Left colon (tissue), 2 donors: ENCODE measurements at regions not wholly inside any gene's neighbourhood (a gene's known extent, or its start where the extent isn't known, plus 50 kb on each side); places are given as distances from the start of the nearest gene placed in this dataset.
"Not testable (repeated sequence)": the region's sequence is repeated elsewhere in the genome, so short reads cannot be mapped to it uniquely, and the experiment has no call there.

ENCODE experiments used
- ATAC-seq: fragments of 200-7000 bp; cut with Tn5 transposase; one replicate; pipeline ENCODE4 v1.9.1; 2020; ENCODE audit warnings: mild to moderate bottlenecking, moderate library complexity
- DNase-seq, 2 donors: peaks; one replicate each; pipeline ENCODE4 v3.0.0-alpha.2; 2020
- intact Hi-C, 2 donors: fragments of 100-400 bp; cut with DNase I in 1 of 2; cut with micrococcal nuclease in 1 of 2; formaldehyde crosslinking; loops; one replicate each; pipeline versions ENCODE4 v1.11.2 to v1.14.0; 2022; cut with DNase I, micrococcal nuclease
- donor health status: DM: no; HTN: no; CAD: no.
- donor health status: DM: yes; HTN: yes; CAD: no.

- intact Hi-C loops: no loop called here
- no peak for DNase-seq
- no peak for ATAC-seq
Measured at GRCh38 chr6:125618629-125619028, 130.8 kb upstream of the HEY2 start.

GRCh38 chr6:125623085-125623484, 126.3 kb upstream of the HEY2 start:
- no peak for DNase-seq
- ATAC-seq: no peak
- intact Hi-C loops: no loop called here

GRCh38 chr6:125631165-125631564, 118.3 kb upstream of the HEY2 start:
- DNase-seq (no peak), ATAC-seq (no peak)
- intact Hi-C loops: no loop called here

GRCh38 chr6:125636011-125636410, 113.4 kb upstream of the HEY2 start:
- ATAC-seq, intact Hi-C loops, DNase-seq: not testable (repeated sequence)

- intact Hi-C loops: no loop called here
- ATAC-seq (no peak), DNase-seq (no peak)
Measured at GRCh38 chr6:125636671-125637070, 112.8 kb upstream of the HEY2 start.

- intact Hi-C loops: no loop called here
- DNase-seq (no peak), ATAC-seq (no peak)
Measured at GRCh38 chr6:125637207-125637606, 112.2 kb upstream of the HEY2 start.

- ATAC-seq (no peak), DNase-seq (no peak)
- intact Hi-C loops: no loop called here
Measured at GRCh38 chr6:125639466-125640020, 109.9 kb upstream of the HEY2 start.

GRCh38 chr6:125640441-125641150, 108.8 kb upstream of the HEY2 start:
- no peak for DNase-seq
- intact Hi-C loops: no loop called here
- ATAC-seq: no peak

GRCh38 chr6:125643967-125644661, 105.3 kb upstream of the HEY2 start:
- intact Hi-C loops, ATAC-seq, DNase-seq: not testable (repeated sequence)

- no peak for ATAC-seq
- no peak for DNase-seq
- intact Hi-C loops: no loop called here
Measured at GRCh38 chr6:125647391-125647790, 102.0 kb upstream of the HEY2 start.

GRCh38 chr6:125653752-125654151, 95.7 kb upstream of the HEY2 start:
- DNase-seq, ATAC-seq, intact Hi-C loops: not testable (repeated sequence)

GRCh38 chr6:125655511-125655910, 93.9 kb upstream of the HEY2 start:
- DNase-seq (no peak), ATAC-seq (no peak)
- intact Hi-C loops: no loop called here

- intact Hi-C loops: no loop called here
- DNase-seq (no peak), ATAC-seq (no peak)
Measured at GRCh38 chr6:125656287-125656870, 93.1 kb upstream of the HEY2 start.

- no peak for DNase-seq
- intact Hi-C loops: no loop called here
- no peak for ATAC-seq
Measured at GRCh38 chr6:125658136-125658535, 91.3 kb upstream of the HEY2 start.

GRCh38 chr6:125658759-125659431, 90.5 kb upstream of the HEY2 start:
- DNase-seq: no peak

GRCh38 chr6:125659887-125660286, 89.5 kb upstream of the HEY2 start:
- no peak for ATAC-seq
- intact Hi-C loops: no loop called here

More at GRCh38 chr6:125658759-125659431, 90.5 kb upstream of the HEY2 start:
- intact Hi-C loops: no loop called here
- no peak for ATAC-seq

GRCh38 chr6:125662296-125662695, 87.1 kb upstream of the HEY2 start:
- no peak for ATAC-seq
- DNase-seq: no peak
- intact Hi-C loops: no loop called here

More at GRCh38 chr6:125659887-125660286, 89.5 kb upstream of the HEY2 start:
- DNase-seq: no peak

GRCh38 chr6:125665295-125665814, 84.1 kb upstream of the HEY2 start:
- intact Hi-C loops: no loop called here
- ATAC-seq (no peak), DNase-seq (no peak)

- ATAC-seq (no peak), DNase-seq (no peak)
- intact Hi-C loops: no loop called here
Measured at GRCh38 chr6:125667326-125667725, 82.1 kb upstream of the HEY2 start.
